Ascending aorta (tissue), 2 donors: ENCODE measurements at regions not wholly inside any gene's neighbourhood (a gene's known extent, or its start where the extent isn't known, plus 50 kb on each side); places are given as distances from the start of the nearest gene placed in this dataset.
"Not testable (repeated sequence)": the region's sequence is repeated elsewhere in the genome, so short reads cannot be mapped to it uniquely, and the experiment has no call there.

Experiments
- DNase-seq, 2 donors: peaks; one replicate each; pipeline ENCODE4 v3.0.0-alpha.2; 2019; ENCODE audit warnings: low spot score in 2 of 2
- H3K27ac ChIP-seq, 2 donors: fragments of 200-600 bp; sonication (generic); one replicate each; pipeline ENCODE4 v1.5.1; 2016 to 2017; ENCODE audit warnings: mild to moderate bottlenecking in 1 of 2
- H3K27me3 ChIP-seq: fragments of 200-600 bp; sonication (generic); one replicate; pipeline ENCODE4 v1.5.1; 2017
- H3K36me3 ChIP-seq, 2 donors: fragments of 200-600 bp; sonication (generic); one replicate each; pipeline ENCODE4 v1.5.1; 2016
- H3K4me1 ChIP-seq, 2 donors: fragments of 200-600 bp; sonication (generic); one replicate each; pipeline ENCODE4 v1.5.1; 2016 to 2017; ENCODE audit warnings: mild to moderate bottlenecking in 1 of 2
- H3K4me3 ChIP-seq, 2 donors: fragments of 200-600 bp; sonication (generic); one replicate each; pipeline ENCODE4 v1.5.1; 2016 to 2017; ENCODE audit warnings: mild to moderate bottlenecking in 1 of 2
- H3K9me3 ChIP-seq, 2 donors: fragments of 200-600 bp; sonication (generic); one replicate each; pipeline ENCODE4 v1.5.1; 2016
- CTCF ChIP-seq, 3 experiments: fragments of 200-600 bp in 2 of 3; fragments of 450-650 bp in 1 of 3; sonication (generic) in 2 of 3; IDR thresholded peaks; one replicate each; pipeline ENCODE4 v1.5.1; 2016 to 2019; ENCODE audit warnings: antibody characterized with exemption in 3 of 3, mild to moderate bottlenecking in 1 of 3, moderate library complexity in 1 of 3
- intact Hi-C: fragments of 100-400 bp; cut with DNase I; formaldehyde crosslinking; loops from one replicate; pipeline ENCODE4 v1.15.1; 2023

GRCh38 chr6:163751032-163751525 is 336.6 kb downstream of the QKI start:
- no peak for DNase-seq
- no peak for TF ChIP-seq CTCF (IDR thresholded peaks at IDR 0.05)
- Histone ChIP-seq H3K9me3 (no peaks in the 10 kb centered on the region), H3K4me3 (no peak overlapping the region), H3K36me3 (no peaks in the 10 kb centered on the region), H3K4me1 (no peaks in the 10 kb centered on the region), H3K27ac (no peak overlapping the region), H3K27me3 (no peaks in the 10 kb centered on the region)
- intact Hi-C loops, result no loop called here

- TF ChIP-seq CTCF (IDR thresholded peaks at IDR 0.05), result no peak
- no peaks in the 10 kb centered on the region for H3K36me3 ChIP-seq
- no peak overlapping the region for H3K27ac ChIP-seq
- no peak for DNase-seq
- H3K9me3 ChIP-seq, result no peaks in the 10 kb centered on the region
- intact Hi-C loops, result no loop called here
- no peaks in the 10 kb centered on the region for H3K4me1 ChIP-seq
- no peak overlapping the region for H3K4me3 ChIP-seq
- no peaks in the 10 kb centered on the region for H3K27me3 ChIP-seq
These were observed 336.0 kb downstream of the QKI start for GRCh38 chr6:163750431-163751031.

- no peak for TF ChIP-seq CTCF (IDR thresholded peaks at IDR 0.05)
- no peak overlapping the region for H3K27ac ChIP-seq
- H3K4me3 ChIP-seq, result no peak overlapping the region
- intact Hi-C loops, result no loop called here
- DNase-seq, result no peak
- H3K36me3 ChIP-seq, result no peaks in the 10 kb centered on the region
- H3K9me3 ChIP-seq, result no peaks in the 10 kb centered on the region
- H3K4me1 ChIP-seq, result no peaks in the 10 kb centered on the region
- no peaks in the 10 kb centered on the region for H3K27me3 ChIP-seq
These were observed 334.4 kb downstream of the QKI start for GRCh38 chr6:163748886-163749285.

- no peak for TF ChIP-seq CTCF (IDR thresholded peaks at IDR 0.05)
- DNase-seq, result no peak
- Histone ChIP-seq H3K27me3 (no peaks in the 10 kb centered on the region), H3K4me1 (no peaks in the 10 kb centered on the region), H3K36me3 (no peaks in the 10 kb centered on the region), H3K9me3 (no peaks in the 10 kb centered on the region), H3K4me3 (no peak overlapping the region), H3K27ac (no peak overlapping the region)
- intact Hi-C loops, result no loop called here
These were observed 333.5 kb downstream of the QKI start for GRCh38 chr6:163748036-163748435.

- H3K27ac ChIP-seq, intact Hi-C loops, H3K36me3 ChIP-seq, H3K9me3 ChIP-seq, DNase-seq, H3K4me1 ChIP-seq, H3K27me3 ChIP-seq, H3K4me3 ChIP-seq: not testable (repeated sequence)
These were observed 332.5 kb downstream of the QKI start for GRCh38 chr6:163747058-163747457.

GRCh38 chr6:163745536-163746400 is 331.2 kb downstream of the QKI start:
- Histone ChIP-seq H3K4me1 (no peaks in the 10 kb centered on the region), H3K36me3 (no peaks in the 10 kb centered on the region), H3K4me3 (no peak overlapping the region), H3K9me3 (no peaks in the 10 kb centered on the region), H3K27me3 (no peaks in the 10 kb centered on the region), H3K27ac (no peak overlapping the region)
- intact Hi-C loops, result no loop called here
- no peak for TF ChIP-seq CTCF (IDR thresholded peaks at IDR 0.05)
- DNase-seq, result no peak
